ENCODE measurements at regions not wholly inside any gene's neighbourhood (a gene's known extent, or its start where the extent isn't known, plus 50 kb on each side); places are given as distances from the start of the nearest gene placed in this dataset.

GRCh38 chr11:57946628-57947027 lies 77.1 kb upstream of the OR9Q1 start:
- intact Hi-C loops (cut with micrococcal nuclease; ENCODE audit: unreplicated experiment), result no loop called here
- H3K27ac ChIP-seq (ENCODE audit: low read depth, low read length, poor library complexity, severe bottlenecking), result no peak overlapping the region
- no peak overlapping the region for H3K4me2 ChIP-seq (ENCODE audit: low read length)
- POLR2A ChIA-PET, result interaction anchor here (0.7 kb wide), 1 partner anchor 982 kb away, joined by 5 read pairs; no protein-coding TSS in a partner anchor
- H3K9me3 ChIP-seq (ENCODE audit: low read length), result no peaks in the 10 kb centered on the region
- no peaks in the 10 kb centered on the region for H4K20me1 ChIP-seq (ENCODE audit: insufficient read depth, low read length)
- H3K4me1 ChIP-seq (ENCODE audit: insufficient read depth, low read length, poor library complexity, severe bottlenecking), result no peaks in the 10 kb centered on the region
- CTCF ChIA-PET (ENCODE audit: unreplicated experiment), result no interaction called here
- DNase-seq (ENCODE audit: low spot score), result peak; percentile 11
- H3K36me3 ChIP-seq (ENCODE audit: insufficient read depth, low read length), result no peaks in the 10 kb centered on the region
- no peaks in the 10 kb centered on the region for H3K9me2 ChIP-seq (ENCODE audit: insufficient read depth, low read length)
- no peak overlapping the region for H3K4me3 ChIP-seq (ENCODE audit: low read depth, low read length, poor library complexity, severe bottlenecking)
- no peak overlapping the region for H2AFZ ChIP-seq (ENCODE audit: low read length)
- BruUV-seq (replicated peaks), result no TSS peak
- no peaks in the 10 kb centered on the region for H3K79me2 ChIP-seq (ENCODE audit: insufficient read depth, low read depth, low read length)
- TF ChIP-seq CTCF (conservative IDR thresholded peaks at IDR 0.05; ENCODE audit: low read length) (no peak), EZH2phosphoT487 (IDR thresholded peaks at IDR 0.05; ENCODE audit: borderline replicate concordance, low read depth, low read length) (no peak)

- Histone ChIP-seq H3K9me3 (ENCODE audit: low read length) (no peaks in the 10 kb centered on the region), H3K4me2 (ENCODE audit: low read length) (no peak overlapping the region), H2AFZ (ENCODE audit: low read length) (no peak overlapping the region), H3K79me2 (ENCODE audit: insufficient read depth, low read depth, low read length) (no peaks in the 10 kb centered on the region), H3K4me3 (ENCODE audit: low read depth, low read length, poor library complexity, severe bottlenecking) (no peak overlapping the region), H3K9me2 (ENCODE audit: insufficient read depth, low read length) (no peaks in the 10 kb centered on the region), H3K36me3 (ENCODE audit: insufficient read depth, low read length) (no peaks in the 10 kb centered on the region), H4K20me1 (ENCODE audit: insufficient read depth, low read length) (no peaks in the 10 kb centered on the region), H3K27ac (ENCODE audit: low read depth, low read length, poor library complexity, severe bottlenecking) (no peak overlapping the region), H3K4me1 (ENCODE audit: insufficient read depth, low read length, poor library complexity, severe bottlenecking) (no peaks in the 10 kb centered on the region)
- ChIA-PET CTCF (ENCODE audit: unreplicated experiment) (no interaction called here), POLR2A (no interaction called here)
- TF ChIP-seq CTCF (conservative IDR thresholded peaks at IDR 0.05; ENCODE audit: low read length), result no peak
- TF ChIP-seq EZH2phosphoT487 (IDR thresholded peaks at IDR 0.05; ENCODE audit: borderline replicate concordance, low read depth, low read length), result no peak
- intact Hi-C loops (cut with micrococcal nuclease; ENCODE audit: unreplicated experiment), result no loop called here
- no TSS peak for BruUV-seq (replicated peaks)
- no peak for DNase-seq (ENCODE audit: low spot score)
These were observed 59.0 kb upstream of the OR9Q1 start for GRCh38 chr11:57964660-57965059.

GRCh38 chr11:57971272-57972012 lies 52.2 kb upstream of the OR9Q1 start:
- Histone ChIP-seq H3K9me3 (ENCODE audit: low read length) (no peaks in the 10 kb centered on the region), H3K36me3 (ENCODE audit: insufficient read depth, low read length) (no peaks in the 10 kb centered on the region), H3K79me2 (ENCODE audit: insufficient read depth, low read depth, low read length) (no peaks in the 10 kb centered on the region), H3K4me2 (ENCODE audit: low read length) (no peak overlapping the region), H3K4me3 (ENCODE audit: low read depth, low read length, poor library complexity, severe bottlenecking) (no peak overlapping the region), H3K9me2 (ENCODE audit: insufficient read depth, low read length) (no peaks in the 10 kb centered on the region), H3K27ac (ENCODE audit: low read depth, low read length, poor library complexity, severe bottlenecking) (no peak overlapping the region), H2AFZ (ENCODE audit: low read length) (no peak overlapping the region), H4K20me1 (ENCODE audit: insufficient read depth, low read length) (no peaks in the 10 kb centered on the region), H3K4me1 (ENCODE audit: insufficient read depth, low read length, poor library complexity, severe bottlenecking) (no peaks in the 10 kb centered on the region)
- CTCF ChIA-PET (ENCODE audit: unreplicated experiment), result no interaction called here
- POLR2A ChIA-PET, result interaction anchor here (0.5 kb wide), 1 partner anchor 1806 kb away, joined by 7 read pairs; no protein-coding TSS in a partner anchor
- intact Hi-C loops (cut with micrococcal nuclease; ENCODE audit: unreplicated experiment), result no loop called here
- TF ChIP-seq EZH2phosphoT487 (IDR thresholded peaks at IDR 0.05; ENCODE audit: borderline replicate concordance, low read depth, low read length) (no peak), CTCF (conservative IDR thresholded peaks at IDR 0.05; ENCODE audit: low read length) (no peak)
- DNase-seq (ENCODE audit: low spot score), result no peak
- no TSS peak for BruUV-seq (replicated peaks)

Data from OCI-LY7 (cell line).